ENCODE measurements at regions not wholly inside any gene's neighbourhood (a gene's known extent, or its start where the extent isn't known, plus 50 kb on each side); places are given as distances from the start of the nearest gene placed in this dataset.

GRCh38 chr12:126198966-126199692 is 1133.9 kb downstream of the AACS start:
- Mint-ChIP-seq H3K27ac (no peak overlapping the region), H3K9me3 (no peaks in the 10 kb centered on the region), H3K36me3 (ENCODE audit: low read depth) (no peaks in the 10 kb centered on the region), H3K4me1 (ENCODE audit: low read depth) (no peaks in the 10 kb centered on the region), H3K4me3 (no peak overlapping the region), H3K27me3 (no peaks in the 10 kb centered on the region)
- ChIA-PET CTCF (no interaction called here), POLR2A (no interaction called here)
- DNase-seq (no peak), ATAC-seq (no peak)
- intact Hi-C loops (cut with micrococcal nuclease) = no loop called here
- no peak for TF ChIP-seq CTCF (IDR thresholded peaks at IDR 0.05)

DNA sequence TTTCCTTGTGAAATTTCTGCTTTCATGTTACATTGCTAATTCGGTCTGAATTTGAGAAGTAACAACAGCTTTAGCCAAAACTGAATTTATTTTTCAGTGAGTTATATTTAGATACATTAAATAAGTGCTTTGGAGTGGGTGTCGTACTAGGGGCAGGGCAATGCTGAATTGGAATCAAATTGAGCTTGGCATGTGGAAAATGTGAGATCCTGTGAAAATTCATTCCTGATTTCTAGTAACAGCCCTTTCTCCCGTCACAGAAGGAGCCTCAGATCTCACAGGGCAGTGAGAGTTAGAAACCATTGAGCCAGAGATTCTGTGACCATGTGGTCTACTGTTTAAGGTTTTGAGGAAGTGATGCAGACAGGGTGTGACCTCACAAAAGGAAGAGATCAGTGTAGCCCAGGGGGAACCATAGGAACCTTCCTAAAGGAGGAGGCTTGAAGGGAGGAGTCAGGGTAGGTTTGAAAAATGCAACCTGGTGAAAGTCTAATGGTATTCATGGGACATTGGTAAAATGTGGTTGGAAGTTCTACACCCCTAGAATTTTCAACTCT is 1136.8 kb downstream of the AACS start:
- H3K4me1 Mint-ChIP-seq (ENCODE audit: low read depth) = no peaks in the 10 kb centered on the region
- H3K27ac Mint-ChIP-seq = no peak overlapping the region
- ChIA-PET CTCF (no interaction called here), POLR2A (no interaction called here)
- DNase-seq (no peak), ATAC-seq (no peak)
- H3K36me3 Mint-ChIP-seq (ENCODE audit: low read depth) = no peaks in the 10 kb centered on the region
- TF ChIP-seq CTCF (IDR thresholded peaks at IDR 0.05) = no peak
- intact Hi-C loops (cut with micrococcal nuclease) = no loop called here
- no peak overlapping the region for H3K4me3 Mint-ChIP-seq
- no peaks in the 10 kb centered on the region for H3K9me3 Mint-ChIP-seq
- no peaks in the 10 kb centered on the region for H3K27me3 Mint-ChIP-seq

- H3K4me3 Mint-ChIP-seq = no peak overlapping the region
- H3K9me3 Mint-ChIP-seq = no peaks in the 10 kb centered on the region
- ATAC-seq = no peak
- no peaks in the 10 kb centered on the region for H3K4me1 Mint-ChIP-seq (ENCODE audit: low read depth)
- no peaks in the 10 kb centered on the region for H3K36me3 Mint-ChIP-seq (ENCODE audit: low read depth)
- no peak overlapping the region for H3K27ac Mint-ChIP-seq
- no peak for DNase-seq
- H3K27me3 Mint-ChIP-seq = no peaks in the 10 kb centered on the region
- no peak for TF ChIP-seq CTCF (IDR thresholded peaks at IDR 0.05)
- ChIA-PET POLR2A (no interaction called here), CTCF (interaction anchor here (1.0 kb wide), 1 partner anchor 84 kb away, joined by 3 read pairs; no protein-coding TSS in a partner anchor)
- intact Hi-C loops (cut with micrococcal nuclease) = no loop called here
These were observed 1139.1 kb downstream of the AACS start for GRCh38 chr12:126204326-126204725.

DNA sequence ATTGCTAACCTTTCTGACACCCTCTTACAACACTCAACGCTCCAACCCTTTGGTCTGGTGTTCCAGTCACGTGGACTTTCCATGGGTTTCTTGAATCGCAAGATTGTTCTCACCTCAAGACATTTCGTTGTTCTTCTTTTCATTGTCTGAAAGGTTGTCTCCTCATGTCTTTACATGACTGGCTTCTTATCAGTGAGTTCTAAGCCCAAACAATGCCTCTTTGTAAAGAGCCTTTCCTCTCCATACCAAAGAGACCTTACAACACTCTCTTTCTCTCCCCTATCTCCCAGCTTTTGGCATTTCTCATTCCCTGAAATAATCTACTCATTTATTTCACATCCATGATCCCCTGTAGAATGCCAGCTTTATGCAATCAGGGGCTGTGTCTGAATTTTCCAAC is 1144.8 kb downstream of the AACS start:
- H3K4me1 Mint-ChIP-seq (ENCODE audit: low read depth) = no peaks in the 10 kb centered on the region
- no peak for TF ChIP-seq CTCF (IDR thresholded peaks at IDR 0.05)
- H3K9me3 Mint-ChIP-seq = no peaks in the 10 kb centered on the region
- H3K4me3 Mint-ChIP-seq = no peak overlapping the region
- intact Hi-C loops (cut with micrococcal nuclease) = no loop called here
- no peak for ATAC-seq
- ChIA-PET POLR2A (no interaction called here), CTCF (no interaction called here)
- H3K27ac Mint-ChIP-seq = no peak overlapping the region
- DNase-seq = no peak
- no peaks in the 10 kb centered on the region for H3K36me3 Mint-ChIP-seq (ENCODE audit: low read depth)
- no peaks in the 10 kb centered on the region for H3K27me3 Mint-ChIP-seq

GRCh38 chr12:126210448-126210847 is 1145.2 kb downstream of the AACS start:
- Mint-ChIP-seq H3K9me3 (no peaks in the 10 kb centered on the region), H3K27ac (no peak overlapping the region), H3K4me1 (ENCODE audit: low read depth) (no peaks in the 10 kb centered on the region), H3K4me3 (no peak overlapping the region), H3K36me3 (ENCODE audit: low read depth) (no peaks in the 10 kb centered on the region), H3K27me3 (no peaks in the 10 kb centered on the region)
- TF ChIP-seq CTCF (IDR thresholded peaks at IDR 0.05) = no peak
- DNase-seq (no peak), ATAC-seq (no peak)
- intact Hi-C loops (cut with micrococcal nuclease) = no loop called here
- POLR2A ChIA-PET = no interaction called here
- CTCF ChIA-PET = no interaction called here
